WTC11 (cell line): ENCODE measurements at regions not wholly inside any gene's neighbourhood (a gene's known extent, or its start where the extent isn't known, plus 50 kb on each side); places are given as distances from the start of the nearest gene placed in this dataset.

Experiments
- CTCF ChIP-seq: fragments of 200-600 bp; IDR thresholded peaks from 2 replicates; pipeline ENCODE4 v1.8.0; 2022; ENCODE audit warnings: antibody characterized with exemption
- RORB ChIP-seq: fragments of 250-450 bp; sonication (Bioruptor Pico); IDR thresholded peaks from 2 replicates; pipeline ENCODE4 v1.9.0; 2021; ENCODE audit warnings: mild to moderate bottlenecking
- TF ChIP-seq, protein P1 (sequence below): sonication (generic); formaldehyde crosslinking; conservative IDR thresholded peaks from 2 replicates; pipeline ENCODE4 v1.8.1; 2022; ENCODE audit warnings: mild to moderate bottlenecking, missing genetic modification reagents

DNA sequence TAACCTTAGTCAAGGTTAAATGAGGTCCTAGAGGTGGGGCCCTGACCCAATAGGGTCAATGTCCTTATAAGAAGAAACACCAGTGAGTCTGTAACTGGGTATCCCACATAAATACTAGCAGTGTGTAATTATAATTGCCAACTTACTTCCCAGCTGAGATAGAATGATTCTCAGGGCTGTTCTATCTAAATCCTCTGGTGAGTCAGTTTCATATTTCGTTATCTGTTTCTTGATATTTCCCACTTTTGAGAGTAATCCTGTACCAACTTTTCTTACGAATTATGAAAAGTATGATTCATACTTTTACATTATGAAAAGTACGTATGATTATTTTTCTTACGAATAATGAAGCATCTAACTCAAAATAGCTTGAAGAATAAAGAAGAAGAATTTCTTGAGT is 546.8 kb upstream of the NETO1 start:
- no peak for TF ChIP-seq CTCF
- TF ChIP-seq, protein P1, sequence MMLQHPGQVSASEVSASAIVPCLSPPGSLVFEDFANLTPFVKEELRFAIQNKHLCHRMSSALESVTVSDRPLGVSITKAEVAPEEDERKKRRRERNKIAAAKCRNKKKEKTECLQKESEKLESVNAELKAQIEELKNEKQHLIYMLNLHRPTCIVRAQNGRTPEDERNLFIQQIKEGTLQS, result no peak
- TF ChIP-seq RORB (CRISPR knock-in tag), result no peak
